NCI-H146 treated with DMSO at 0.1 percent for 48 hours (cell line): ENCODE measurements at regions not wholly inside any gene's neighbourhood (a gene's known extent, or its start where the extent isn't known, plus 50 kb on each side); places are given as distances from the start of the nearest gene placed in this dataset.
"Not testable (repeated sequence)": the region's sequence is repeated elsewhere in the genome, so short reads cannot be mapped to it uniquely, and the experiment has no call there.

Experiments used
- DNase-seq: peaks from one replicate; lab custom pipeline; 2025; ENCODE audit not compliant: unreplicated experiment; lab: John Stamatoyannopoulos, UW

DNA sequence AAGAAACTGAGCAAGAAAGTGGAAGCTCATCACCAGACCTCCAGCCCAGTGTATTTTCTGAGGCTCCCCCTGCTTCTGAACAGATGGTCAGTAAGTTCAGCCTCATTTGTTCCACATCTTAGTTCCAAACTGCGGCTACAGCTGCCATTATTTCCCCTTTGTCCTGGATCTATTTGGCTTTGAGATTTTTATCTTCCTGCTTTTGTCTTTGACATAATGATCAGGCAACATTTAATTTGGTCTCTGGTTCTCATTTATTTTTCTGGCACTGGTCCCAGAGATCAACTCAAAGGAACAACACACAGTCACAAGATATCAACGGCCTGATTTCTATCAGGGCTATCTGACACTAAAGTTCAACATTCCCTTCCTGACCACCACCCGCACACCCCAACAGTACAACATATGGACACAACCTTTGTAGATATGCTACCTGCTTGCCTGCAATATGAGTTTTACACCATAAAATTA is 137.5 kb downstream of the FAM76B start:
- no peak for DNase-seq

DNA sequence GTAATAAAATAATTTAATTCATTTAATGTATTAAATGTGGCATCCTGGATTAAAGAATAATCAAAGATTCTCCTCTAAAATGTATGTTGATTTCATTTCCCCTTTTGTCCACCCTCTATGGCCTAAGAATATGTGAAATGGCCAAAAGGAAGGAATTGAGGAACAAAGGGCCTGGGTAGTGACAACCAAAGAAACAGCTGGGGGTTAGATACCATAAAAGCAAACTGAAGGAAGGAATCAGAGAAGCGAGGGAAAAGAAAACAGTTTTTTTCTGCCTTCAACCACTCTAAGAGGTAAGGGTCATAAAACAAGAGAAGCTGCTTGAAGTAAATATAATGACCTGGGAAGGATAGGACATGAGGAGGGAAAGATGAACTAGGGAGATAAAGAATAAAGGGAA is 139.3 kb downstream of the FAM76B start:
- no peak for DNase-seq

DNA sequence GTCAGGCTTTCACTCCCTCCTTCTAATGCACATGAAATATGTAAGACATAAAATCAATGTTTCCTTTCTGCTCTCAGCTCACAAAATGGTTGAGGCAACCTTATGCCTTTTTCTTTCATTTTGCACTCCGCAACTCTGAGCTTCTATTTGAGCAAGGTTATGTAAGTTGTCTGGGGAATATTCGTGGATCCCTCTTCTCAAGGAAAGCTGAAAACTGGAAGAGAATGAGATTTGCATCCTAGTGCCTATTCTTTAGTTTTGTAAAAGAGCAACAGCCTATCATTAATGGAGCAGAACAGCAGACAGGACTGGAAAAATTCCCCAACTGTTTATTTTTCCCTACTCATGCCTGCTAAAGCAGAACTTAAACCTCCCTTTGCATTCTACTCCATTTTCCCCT is 141.7 kb downstream of the FAM76B start:
- DNase-seq = no peak

DNA sequence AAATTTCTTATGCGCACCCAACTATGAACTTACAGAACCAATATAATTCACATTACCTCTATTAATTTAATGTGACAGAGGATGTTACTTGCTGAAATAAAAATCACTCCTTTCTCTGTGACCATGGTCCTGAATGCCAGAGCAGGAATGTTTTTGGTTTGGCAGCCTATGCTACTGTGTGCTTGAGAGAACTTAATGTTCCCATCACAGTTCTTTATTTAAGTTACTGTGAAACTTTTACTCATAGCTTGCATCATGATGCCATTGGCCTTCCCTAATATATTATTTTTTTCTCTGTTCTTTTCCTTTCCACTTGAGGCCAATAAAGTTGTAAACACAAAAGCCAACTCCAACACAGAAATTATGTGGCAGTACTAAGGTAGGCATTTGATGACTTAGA is 142.2 kb downstream of the FAM76B start:
- DNase-seq = no peak

DNA sequence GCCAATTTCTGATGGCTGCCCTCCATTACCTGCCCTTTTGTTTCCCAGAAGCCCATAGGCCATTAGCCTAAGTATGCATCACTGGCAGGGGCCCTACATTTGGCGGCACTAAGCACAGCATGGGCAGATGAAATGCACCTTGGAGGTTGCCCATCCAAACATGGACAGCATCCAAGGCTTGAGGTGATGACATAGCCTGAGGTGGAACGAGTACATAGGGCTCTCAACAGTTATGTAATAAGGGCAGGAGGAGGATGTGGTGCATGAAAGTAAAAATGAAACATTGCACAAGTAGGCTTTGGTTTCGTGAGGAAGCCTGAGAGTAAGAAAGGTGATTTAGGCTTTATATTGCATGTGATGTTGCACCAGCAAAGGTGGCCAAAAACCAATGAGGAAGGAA is 148.1 kb downstream of the FAM76B start:
- no peak for DNase-seq

DNA sequence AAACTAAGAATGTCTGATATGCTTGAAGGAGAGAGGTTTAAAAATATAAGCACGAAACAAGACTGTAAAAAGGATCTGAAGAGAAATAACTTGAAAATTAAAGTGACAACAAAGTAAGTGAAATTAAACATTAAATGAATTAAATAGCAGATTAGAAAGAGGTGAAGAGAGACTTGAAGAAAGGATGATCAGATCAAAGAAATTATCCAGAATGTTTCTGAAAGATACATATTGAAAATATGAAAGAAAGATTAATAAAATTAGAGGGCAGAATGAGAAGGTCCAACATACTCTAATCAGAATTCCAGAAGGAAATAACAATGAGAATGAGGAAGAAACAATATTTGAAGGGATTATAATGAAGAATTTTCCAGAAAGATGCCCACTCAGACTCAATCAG is 151.1 kb downstream of the FAM76B start:
- DNase-seq = no peak

DNA sequence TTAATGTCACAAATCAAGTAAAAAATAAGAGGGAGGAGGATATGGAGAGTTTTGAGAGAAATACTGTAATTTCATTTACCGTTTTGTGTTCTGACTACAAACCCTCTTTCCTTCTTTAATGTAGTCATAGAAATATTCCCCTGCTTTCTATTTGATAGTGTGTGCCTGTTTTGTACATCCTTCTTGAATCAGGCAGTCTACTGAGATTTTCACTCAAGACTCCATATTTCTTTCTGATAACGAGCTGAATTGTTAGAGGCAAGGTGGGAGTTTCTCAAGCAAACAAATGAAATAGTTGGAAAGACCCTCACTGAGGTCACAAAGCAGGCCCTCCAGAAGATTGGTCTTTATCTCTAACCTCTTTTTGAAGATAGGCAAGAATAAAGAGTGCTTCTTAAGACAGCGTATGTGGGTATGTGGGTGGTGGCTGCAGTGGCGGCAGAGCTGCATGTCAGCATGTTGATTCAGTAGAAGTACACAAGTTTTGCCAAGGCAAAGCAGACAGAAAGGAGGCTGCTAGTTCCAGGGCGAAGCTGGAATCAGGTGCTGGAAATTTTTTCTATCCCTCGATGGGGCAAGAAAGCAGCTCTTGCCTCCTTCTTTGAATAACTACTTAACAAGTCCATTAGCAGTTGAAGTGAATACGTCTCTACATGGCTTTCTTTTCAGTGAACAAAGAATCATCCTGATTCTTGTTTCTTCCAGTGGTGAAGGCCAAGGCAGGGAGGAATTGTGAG is 164.2 kb downstream of the FAM76B start:
- DNase-seq = no peak

DNA sequence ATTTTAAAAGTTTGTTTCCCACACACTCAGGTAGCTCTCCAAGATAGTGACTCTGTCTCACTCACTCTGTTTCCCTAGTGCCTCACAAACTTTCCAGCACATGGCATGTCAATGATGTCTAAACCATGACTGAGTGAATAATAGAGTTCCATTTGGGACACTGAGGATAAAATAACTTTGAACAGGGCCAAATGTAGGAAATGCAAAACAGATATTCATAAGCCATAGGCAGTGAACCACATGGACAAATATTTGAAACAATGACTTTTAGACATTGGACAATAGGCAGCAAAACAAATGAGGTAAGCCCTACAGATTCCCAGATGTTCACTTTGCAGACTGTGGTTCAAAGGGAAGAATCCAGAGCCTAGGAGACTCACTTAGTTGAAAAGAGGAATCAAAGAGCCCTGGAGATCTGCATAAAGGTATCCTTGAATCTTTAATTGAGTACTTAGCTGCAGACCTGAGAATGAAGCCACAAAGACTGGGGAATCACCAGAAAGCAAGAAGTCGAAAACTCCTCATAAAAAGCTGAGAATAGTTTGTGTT is 173.3 kb downstream of the FAM76B start:
- DNase-seq = no peak

DNA sequence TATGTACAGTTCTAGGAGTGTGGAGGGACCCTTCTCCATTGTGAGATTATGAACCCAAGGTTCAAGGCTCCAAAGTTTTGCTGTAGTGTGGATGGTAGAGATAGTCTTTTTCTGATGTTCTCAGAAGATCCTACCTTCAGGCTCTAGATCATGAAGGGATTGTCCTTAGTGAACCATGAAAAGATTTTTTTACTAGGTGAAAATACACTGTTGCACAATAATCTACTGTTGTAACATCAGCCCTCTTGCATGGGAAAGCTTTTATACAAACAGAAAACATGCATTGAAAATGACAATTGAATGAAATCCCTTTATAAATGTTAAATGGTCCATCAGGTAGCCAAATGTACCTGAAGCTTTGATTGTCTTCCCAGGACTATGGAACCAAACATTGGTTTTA is 177.8 kb downstream of the FAM76B start:
- no peak for DNase-seq

DNA sequence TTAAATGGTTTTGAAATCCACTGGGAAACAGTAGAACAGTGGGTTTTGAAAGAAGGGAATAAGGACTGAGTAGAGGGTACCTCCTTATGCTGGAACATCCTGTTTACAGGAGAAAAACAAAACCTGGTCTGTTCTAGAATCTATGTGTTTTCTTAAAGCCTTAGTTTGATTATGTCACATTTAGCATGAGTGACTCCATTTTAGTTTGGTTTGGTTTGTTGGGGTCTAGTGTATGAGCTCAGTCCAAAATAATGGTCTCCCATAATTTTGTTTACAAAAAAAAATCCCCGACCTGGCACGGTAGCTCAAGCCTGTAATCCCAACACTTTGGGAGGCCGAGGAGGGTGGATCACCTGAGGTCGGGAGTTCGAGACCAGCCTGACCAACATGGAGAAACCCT is 179.4 kb downstream of the FAM76B start:
- DNase-seq = not testable (repeated sequence)

DNA sequence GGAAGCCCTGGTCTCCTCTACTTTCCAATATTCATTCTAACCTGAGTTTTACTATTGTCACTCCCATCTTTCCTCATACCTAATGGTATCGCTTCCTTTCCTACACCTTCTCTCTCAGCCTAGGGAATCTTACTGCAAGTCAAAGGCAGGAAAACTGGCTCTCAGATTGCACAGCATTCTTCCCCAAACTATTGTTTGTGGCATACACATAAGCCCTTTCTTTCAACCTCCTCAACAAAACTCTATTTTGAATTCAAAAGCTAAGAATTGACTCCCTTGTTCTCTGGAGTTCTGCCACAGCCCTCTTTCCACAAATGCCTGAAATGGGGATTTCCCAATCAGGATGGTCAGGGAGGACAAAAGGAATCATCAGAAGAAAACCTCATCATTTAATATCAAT is 181.5 kb downstream of the FAM76B start:
- DNase-seq = no peak

DNA sequence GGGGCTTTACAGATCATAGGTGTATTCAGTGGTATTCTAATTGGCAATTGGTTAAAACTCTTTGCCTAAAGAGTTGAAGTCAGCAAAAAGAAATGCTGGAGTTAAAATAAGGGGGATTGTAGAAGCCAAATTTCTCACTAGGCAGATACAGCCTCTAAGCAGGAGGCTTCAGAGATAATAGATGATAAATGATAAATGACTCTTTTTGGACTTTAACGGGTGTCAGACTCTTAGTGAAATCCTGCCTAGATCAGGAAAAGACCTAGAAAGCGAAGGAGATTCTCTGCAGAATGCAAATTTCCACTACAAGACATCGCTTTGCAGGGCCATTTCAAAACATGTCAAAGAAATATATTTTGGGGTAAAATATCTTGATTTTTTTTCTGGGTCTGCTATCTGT is 182.8 kb downstream of the FAM76B start:
- DNase-seq = no peak

DNA sequence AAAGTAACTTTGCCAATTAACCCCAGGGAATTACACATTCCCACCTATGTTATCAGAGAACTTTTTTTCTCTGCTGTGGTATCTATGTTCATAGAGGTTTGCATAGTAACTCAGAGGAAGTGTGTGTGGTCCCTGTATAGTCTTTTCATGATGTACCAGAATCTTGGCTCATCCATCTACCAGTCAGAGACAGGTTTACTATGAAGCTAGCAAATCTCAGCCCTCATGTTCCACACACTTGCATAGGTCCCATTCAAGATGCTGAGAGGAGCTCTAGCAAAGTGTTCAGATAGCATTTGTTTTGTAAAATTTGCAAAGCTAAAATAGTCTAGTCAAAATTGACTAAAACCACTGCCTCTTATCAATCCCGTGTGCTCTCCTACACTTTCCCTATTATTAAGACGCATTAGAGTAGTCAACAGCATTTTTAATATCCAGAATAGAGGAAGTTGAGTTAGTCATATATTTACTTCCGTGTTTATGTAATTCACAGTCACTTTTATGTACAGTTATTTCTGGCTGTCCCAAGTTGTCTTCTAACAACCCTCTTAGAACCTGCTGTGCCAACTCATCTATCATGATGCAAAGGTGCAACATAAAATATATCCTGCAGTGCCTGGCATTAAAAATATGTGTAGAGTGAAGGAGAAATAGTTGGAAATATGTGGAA is 184.2 kb downstream of the FAM76B start:
- DNase-seq = no peak

DNA sequence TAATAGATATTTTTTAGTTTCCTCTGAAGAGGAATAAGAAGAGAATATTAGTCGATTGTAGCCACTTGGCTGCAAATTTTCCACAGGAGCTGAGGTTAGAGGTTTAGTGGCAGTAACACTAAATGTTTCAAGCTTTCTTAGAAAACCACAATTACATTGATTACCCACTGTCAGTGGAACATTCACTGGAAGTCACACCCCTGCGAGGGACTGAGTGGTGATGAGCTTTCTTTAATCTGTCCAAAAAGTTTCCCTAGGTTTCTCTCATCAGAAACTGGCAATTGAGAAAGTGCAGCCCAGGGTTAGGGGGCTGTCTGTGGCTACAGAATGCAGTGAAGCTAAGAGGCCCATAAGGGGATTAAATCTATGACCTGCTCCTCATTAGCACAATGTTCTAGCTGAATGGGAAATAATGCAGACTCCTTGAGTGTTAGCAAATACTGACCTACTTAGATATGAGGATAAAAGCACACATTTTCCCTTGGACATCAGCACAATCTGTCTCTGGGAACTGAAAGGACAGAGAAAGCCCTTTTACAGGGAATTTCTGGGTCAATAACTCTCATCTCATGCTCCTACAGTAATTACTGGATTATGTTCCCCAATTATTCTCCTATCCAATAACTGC is 189.5 kb downstream of the FAM76B start:
- no peak for DNase-seq

DNA sequence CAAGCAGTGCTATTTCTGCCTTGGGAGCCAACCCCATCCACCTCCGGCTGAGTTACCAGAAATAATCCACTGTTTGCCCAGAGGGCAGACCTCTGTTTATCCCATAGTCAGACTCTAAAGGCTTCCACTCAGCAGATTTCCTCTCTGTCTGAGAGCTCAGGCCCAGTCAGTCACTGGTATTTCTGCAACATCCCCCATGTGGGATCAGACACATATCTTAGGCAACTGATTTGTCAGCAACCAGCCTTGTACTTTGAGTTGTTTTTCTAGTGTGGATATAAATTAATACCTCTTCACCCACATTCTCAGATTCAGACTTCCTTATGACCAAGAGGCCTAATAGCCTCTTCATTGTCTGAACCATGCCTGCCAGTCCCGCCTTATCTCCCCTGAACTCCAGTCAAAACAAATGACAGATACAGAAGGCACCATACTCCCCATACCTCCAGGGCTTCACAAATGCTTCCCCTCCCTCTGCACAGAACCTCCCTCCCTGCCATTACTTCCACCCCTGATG is 193.6 kb downstream of the FAM76B start:
- DNase-seq = no peak

DNA sequence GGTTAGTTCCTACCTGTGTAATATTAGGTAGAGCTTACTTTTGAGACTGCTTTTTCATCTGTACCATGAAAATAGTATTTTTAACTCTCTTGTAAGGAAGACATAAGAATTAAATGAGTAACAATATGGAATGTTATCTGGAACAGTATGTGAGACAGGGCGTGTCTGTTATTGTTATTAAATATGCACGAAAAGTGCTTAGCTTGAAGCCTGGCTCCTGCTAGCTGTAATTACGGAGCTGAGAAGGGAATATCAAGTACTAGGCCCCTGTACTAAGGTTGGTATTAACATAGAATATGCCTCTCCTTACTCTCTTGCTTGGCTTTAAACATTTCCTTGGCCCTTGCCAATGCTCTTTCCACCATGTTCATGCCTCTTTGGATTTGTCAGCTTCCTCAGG is 194.0 kb downstream of the FAM76B start:
- no peak for DNase-seq

DNA sequence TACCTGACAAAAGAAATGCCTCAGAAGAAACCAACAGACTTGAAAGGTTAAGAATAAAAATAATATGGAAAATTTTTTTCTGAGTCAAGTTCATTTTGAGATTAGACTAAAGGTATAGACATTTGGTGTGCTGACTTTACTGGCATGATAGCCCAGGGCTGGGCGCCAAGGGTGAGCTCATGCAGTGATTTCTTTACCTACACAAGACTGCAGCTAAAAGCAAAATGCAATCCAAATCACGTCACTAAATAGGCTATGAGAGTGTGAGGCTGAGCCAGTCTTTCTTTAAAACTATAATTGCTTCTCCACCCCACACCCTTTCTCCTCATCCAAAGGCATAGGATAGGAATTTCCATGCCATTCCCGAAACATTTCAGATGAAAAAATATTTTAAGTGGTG is 196.5 kb downstream of the FAM76B start:
- DNase-seq = no peak

DNA sequence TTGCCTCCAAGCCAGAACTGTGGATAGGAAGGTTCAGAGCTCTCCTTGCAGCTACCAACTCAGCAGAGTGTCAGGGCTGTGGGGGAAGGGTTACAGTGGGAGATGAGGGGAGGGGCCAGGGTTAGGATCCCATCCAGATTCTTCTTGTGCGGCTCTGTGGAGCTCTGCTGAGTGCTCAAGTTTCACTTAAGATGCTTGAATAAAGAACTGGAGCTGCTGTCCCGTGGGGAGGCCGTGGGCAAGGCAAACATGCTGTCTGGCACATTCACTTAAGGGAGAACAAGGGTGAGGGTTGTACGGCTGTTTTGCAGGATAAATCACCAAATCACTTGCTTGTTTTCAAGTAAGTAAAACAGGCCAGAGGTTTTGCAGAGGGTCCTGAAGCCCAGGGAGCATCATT is 197.1 kb downstream of the FAM76B start:
- DNase-seq = no peak

DNA sequence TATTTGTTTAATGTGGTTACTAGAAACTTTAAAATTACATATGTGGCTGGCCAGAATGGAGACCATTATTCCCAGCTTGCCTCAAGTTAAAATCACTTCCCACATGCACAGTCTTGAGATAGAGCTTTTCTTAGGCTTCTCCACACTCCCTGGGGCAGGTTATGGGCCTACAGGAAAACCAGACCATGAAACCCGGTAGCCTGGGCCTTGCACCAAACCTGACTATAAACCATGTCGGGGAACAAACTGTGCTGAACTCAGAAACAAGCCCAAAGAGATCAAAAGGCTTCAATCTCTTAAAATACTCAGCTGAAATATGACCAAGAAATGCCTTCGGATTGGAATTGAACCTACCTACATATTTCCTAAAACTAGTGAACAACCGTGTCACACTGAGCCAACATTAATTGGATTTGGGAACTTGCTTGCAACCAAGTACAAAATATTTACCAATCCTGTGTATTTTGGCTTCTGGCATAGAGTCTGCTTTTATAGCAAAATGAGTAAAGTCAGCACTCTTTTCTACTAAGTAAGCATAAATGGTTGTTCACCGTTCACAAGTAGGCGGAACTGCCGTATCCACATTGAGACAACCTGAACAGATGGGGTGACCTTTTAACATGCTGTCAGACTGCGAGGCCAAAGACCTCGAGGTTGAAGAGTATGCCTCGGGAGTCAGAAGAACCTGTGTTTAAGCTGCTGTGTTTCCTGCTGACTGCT is 199.5 kb downstream of the FAM76B start:
- no peak for DNase-seq

DNA sequence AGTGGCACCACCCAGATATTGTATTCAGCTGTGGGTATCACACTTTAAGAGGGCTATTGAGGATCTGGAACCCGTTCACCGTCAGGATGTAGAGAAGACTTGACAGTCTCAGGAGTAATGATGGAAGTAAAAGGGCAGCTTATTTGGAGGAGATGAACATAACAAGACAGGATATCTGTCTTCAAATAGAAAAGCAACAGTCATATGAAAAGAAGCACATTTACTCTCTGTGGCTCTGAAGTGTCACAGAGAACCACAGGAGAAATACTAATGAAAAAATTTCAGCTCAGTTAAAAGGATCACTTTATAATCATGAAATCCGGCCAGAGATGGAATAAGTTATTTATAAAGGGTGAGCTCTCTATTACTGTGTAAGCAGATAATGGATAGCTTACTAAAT is 200.8 kb downstream of the FAM76B start:
- DNase-seq = no peak

DNA sequence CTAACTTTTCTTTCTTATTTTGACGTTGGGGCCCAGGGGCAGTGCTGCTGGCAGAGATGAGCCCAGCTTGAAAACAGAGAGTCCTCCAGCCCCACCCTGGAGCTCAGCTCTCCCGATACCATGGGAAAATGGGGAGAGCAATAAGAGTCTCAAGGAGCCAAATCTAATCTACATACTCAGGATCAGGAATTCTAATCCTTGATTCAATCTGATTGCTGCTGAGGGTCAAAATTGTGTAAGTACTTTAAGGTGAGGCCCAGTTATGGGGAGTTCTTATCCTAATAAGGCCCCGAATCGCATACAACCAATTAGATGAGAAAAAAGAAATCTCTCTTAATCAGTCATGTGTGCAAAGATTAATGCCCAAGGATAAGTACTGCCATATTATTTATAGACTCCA is 202.9 kb downstream of the FAM76B start:
- no peak for DNase-seq
